Activated CD4-positive, alpha-beta memory T cell treated with anti-CD3 and anti-CD28 coated beads, Interleukin-2, amount 10 ng/mL, durations not matched to agents 7 days and 5 days (primary cell): ENCODE measurements at regions not wholly inside any gene's neighbourhood (a gene's known extent, or its start where the extent isn't known, plus 50 kb on each side); places are given as distances from the start of the nearest gene placed in this dataset.
"Not testable (repeated sequence)": the region's sequence is repeated elsewhere in the genome, so short reads cannot be mapped to it uniquely, and the experiment has no call there.

Source experiments
- CTCF ChIA-PET: fragments of 350-600 bp; sonication (Branson Sonifier 250); formaldehyde crosslinking; loops from one replicate; lab custom pipeline; 2021; ENCODE audit warnings: antibody characterized with exemption, inconsistent platforms; lab: Charles Lee
- POLR2A ChIA-PET: fragments of 350-600 bp; sonication (Branson Sonifier 250); formaldehyde crosslinking; loops from one replicate; lab custom pipeline; 2021; ENCODE audit warnings: antibody characterized with exemption; lab: Charles Lee
- DNase-seq: peaks from one replicate; pipeline ENCODE4 v3.0.0-alpha.2; 2020
- H3K27ac Mint-ChIP-seq: one replicate; pipeline ENCODE4 v1.8.0; 2021; ENCODE audit warnings: mild to moderate bottlenecking, mixed read lengths
- H3K27me3 Mint-ChIP-seq: one replicate; pipeline ENCODE4 v1.8.0; 2021; ENCODE audit warnings: mixed read lengths
- H3K36me3 Mint-ChIP-seq: one replicate; pipeline ENCODE4 v1.8.0; 2021; ENCODE audit warnings: low read depth, mixed read lengths
- H3K4me1 Mint-ChIP-seq: one replicate; pipeline ENCODE4 v1.8.0; 2021; ENCODE audit warnings: mixed read lengths
- H3K4me3 Mint-ChIP-seq: one replicate; pipeline ENCODE4 v1.8.0; 2021; ENCODE audit warnings: mild to moderate bottlenecking, mixed read lengths
- H3K9me3 Mint-ChIP-seq: one replicate; pipeline ENCODE4 v1.8.0; 2021; ENCODE audit warnings: mixed read lengths

- H3K4me1 Mint-ChIP-seq, result no peaks in the 10 kb centered on the region
- POLR2A ChIA-PET, result no interaction called here
- H3K27me3 Mint-ChIP-seq, result no peaks in the 10 kb centered on the region
- no peaks in the 10 kb centered on the region for H3K36me3 Mint-ChIP-seq
- no peak overlapping the region for H3K27ac Mint-ChIP-seq
- CTCF ChIA-PET, result interaction anchor here (1.1 kb wide), 1 partner anchor 10 kb away, joined by 4 read pairs; no protein-coding TSS in a partner anchor
- H3K4me3 Mint-ChIP-seq, result no peak overlapping the region
- H3K9me3 Mint-ChIP-seq, result no peaks in the 10 kb centered on the region
- DNase-seq, result no peak
Observed at GRCh38 chr15:31499953-31500765, 173.5 kb downstream of the KLF13 start.

- H3K27ac Mint-ChIP-seq, result no peak overlapping the region
- no peaks in the 10 kb centered on the region for H3K27me3 Mint-ChIP-seq
- CTCF ChIA-PET, result interaction anchor here (1.1 kb wide), 1 partner anchor 11 kb away, joined by 4 read pairs; no protein-coding TSS in a partner anchor
- no peak for DNase-seq
- no peaks in the 10 kb centered on the region for H3K36me3 Mint-ChIP-seq
- POLR2A ChIA-PET, result no interaction called here
- no peaks in the 10 kb centered on the region for H3K4me1 Mint-ChIP-seq
- no peaks in the 10 kb centered on the region for H3K9me3 Mint-ChIP-seq
- H3K4me3 Mint-ChIP-seq, result no peak overlapping the region
Observed at GRCh38 chr15:31500766-31501449, 174.3 kb downstream of the KLF13 start.

- H3K9me3 Mint-ChIP-seq, result no peaks in the 10 kb centered on the region
- peaks cover 2% of the 10 kb centered on the region for H3K27me3 Mint-ChIP-seq
- CTCF ChIA-PET, result interaction anchor here (1.1 kb wide), 1 partner anchor 11 kb away, joined by 4 read pairs; no protein-coding TSS in a partner anchor
- H3K4me1 Mint-ChIP-seq, result no peaks in the 10 kb centered on the region
- no peak overlapping the region for H3K4me3 Mint-ChIP-seq
- H3K27ac Mint-ChIP-seq, result no peak overlapping the region
- DNase-seq, result no peak
- POLR2A ChIA-PET, result no interaction called here
- no peaks in the 10 kb centered on the region for H3K36me3 Mint-ChIP-seq
Observed at GRCh38 chr15:31501536-31502157, 175.0 kb downstream of the KLF13 start.

- DNase-seq, result no peak
- CTCF ChIA-PET, result no interaction called here
- POLR2A ChIA-PET, result no interaction called here
- Mint-ChIP-seq H3K27me3 (peaks cover 6% of the 10 kb centered on the region), H3K9me3 (no peaks in the 10 kb centered on the region), H3K36me3 (no peaks in the 10 kb centered on the region), H3K4me1 (no peaks in the 10 kb centered on the region), H3K27ac (no peak overlapping the region), H3K4me3 (no peak overlapping the region)
Observed at GRCh38 chr15:31502541-31503229, 176.1 kb downstream of the KLF13 start.

- ChIA-PET POLR2A (no interaction called here), CTCF (no interaction called here)
- no peak overlapping the region for H3K4me3 Mint-ChIP-seq
Observed at GRCh38 chr15:31503256-31503655, 176.6 kb downstream of the KLF13 start.

GRCh38 chr15:31503758-31504461 is 177.3 kb downstream of the KLF13 start:
- no peak overlapping the region for H3K27ac Mint-ChIP-seq
- H3K9me3 Mint-ChIP-seq, result no peaks in the 10 kb centered on the region
- H3K27me3 Mint-ChIP-seq, result peaks cover 8% of the 10 kb centered on the region
- no peak for DNase-seq
- ChIA-PET POLR2A (no interaction called here), CTCF (no interaction called here)
- H3K4me1 Mint-ChIP-seq, result no peaks in the 10 kb centered on the region
- no peak overlapping the region for H3K4me3 Mint-ChIP-seq
- no peaks in the 10 kb centered on the region for H3K36me3 Mint-ChIP-seq

More at GRCh38 chr15:31503256-31503655, 176.6 kb downstream of the KLF13 start:
- Mint-ChIP-seq H3K9me3 (no peaks in the 10 kb centered on the region), H3K4me1 (no peaks in the 10 kb centered on the region), H3K27me3 (peaks cover 7% of the 10 kb centered on the region), H3K27ac (no peak overlapping the region), H3K36me3 (no peaks in the 10 kb centered on the region)
- DNase-seq, result no peak

GRCh38 chr15:31504462-31504839 is 177.8 kb downstream of the KLF13 start:
- Mint-ChIP-seq H3K4me1 (no peaks in the 10 kb centered on the region), H3K27ac (no peak overlapping the region), H3K9me3 (no peaks in the 10 kb centered on the region), H3K27me3 (peaks cover 8% of the 10 kb centered on the region), H3K36me3 (no peaks in the 10 kb centered on the region), H3K4me3 (no peak overlapping the region)
- DNase-seq, result no peak
- CTCF ChIA-PET, result no interaction called here
- POLR2A ChIA-PET, result no interaction called here

- not testable (repeated sequence) for H3K36me3 Mint-ChIP-seq, DNase-seq
- CTCF ChIA-PET, result interaction anchor here (1.0 kb wide), 1 partner anchor 12 kb away, joined by 3 read pairs; no protein-coding TSS in a partner anchor
Observed at GRCh38 chr15:31507573-31507972, 180.9 kb downstream of the KLF13 start.

GRCh38 chr15:31508656-31509055 is 182.0 kb downstream of the KLF13 start:
- Mint-ChIP-seq H3K4me3 (no peak overlapping the region), H3K4me1 (peaks cover 8% of the 10 kb centered on the region), H3K27me3 (peaks cover 8% of the 10 kb centered on the region), H3K27ac (no peak overlapping the region), H3K9me3 (no peaks in the 10 kb centered on the region), H3K36me3 (no peaks in the 10 kb centered on the region)
- ChIA-PET POLR2A (no interaction called here), CTCF (no interaction called here)
- no peak for DNase-seq

More at GRCh38 chr15:31507573-31507972, 180.9 kb downstream of the KLF13 start:
- H3K27me3 Mint-ChIP-seq, POLR2A ChIA-PET, H3K27ac Mint-ChIP-seq, H3K9me3 Mint-ChIP-seq, H3K4me3 Mint-ChIP-seq, H3K4me1 Mint-ChIP-seq: not testable (repeated sequence)

GRCh38 chr15:31510057-31510456 is 183.4 kb downstream of the KLF13 start:
- H3K36me3 Mint-ChIP-seq, result no peaks in the 10 kb centered on the region
- DNase-seq, result no peak
- no peak overlapping the region for H3K4me3 Mint-ChIP-seq
- POLR2A ChIA-PET, result no interaction called here
- no peak overlapping the region for H3K27ac Mint-ChIP-seq
- CTCF ChIA-PET, result no interaction called here
- H3K4me1 Mint-ChIP-seq, result peaks cover 8% of the 10 kb centered on the region
- peaks cover 12% of the 10 kb centered on the region for H3K27me3 Mint-ChIP-seq
- H3K9me3 Mint-ChIP-seq, result no peaks in the 10 kb centered on the region

GRCh38 chr15:31511707-31512310 is 185.2 kb downstream of the KLF13 start:
- Mint-ChIP-seq H3K27ac (no peak overlapping the region), H3K4me1 (peaks cover 8% of the 10 kb centered on the region), H3K9me3 (peaks cover 2% of the 10 kb centered on the region), H3K4me3 (no peak overlapping the region), H3K36me3 (no peaks in the 10 kb centered on the region), H3K27me3 (peaks cover 10% of the 10 kb centered on the region)
- no peak for DNase-seq
- POLR2A ChIA-PET, result no interaction called here
- CTCF ChIA-PET, result no interaction called here

GRCh38 chr15:31513178-31513577 is 186.5 kb downstream of the KLF13 start:
- Mint-ChIP-seq H3K9me3 (peaks cover 2% of the 10 kb centered on the region), H3K36me3 (no peaks in the 10 kb centered on the region), H3K4me1 (peaks cover 8% of the 10 kb centered on the region), H3K27ac (no peak overlapping the region), H3K27me3 (peaks cover 5% of the 10 kb centered on the region), H3K4me3 (no peak overlapping the region)
- DNase-seq, result no peak
- ChIA-PET CTCF (no interaction called here), POLR2A (interaction anchor here (1.8 kb wide), 1 partner anchor 10 kb away, joined by 3 read pairs; no protein-coding TSS in a partner anchor)
